Suprapubic skin (tissue), 4 donors: ENCODE measurements at regions not wholly inside any gene's neighbourhood (a gene's known extent, or its start where the extent isn't known, plus 50 kb on each side); places are given as distances from the start of the nearest gene placed in this dataset.

Experiments
- DNase-seq, 2 donors: peaks; one replicate each; pipeline ENCODE4 v3.0.0-alpha.2; 2019; ENCODE audit warnings: low spot score in 2 of 2
- H3K27ac ChIP-seq: fragments of 200-600 bp; sonication (generic); one replicate; pipeline ENCODE4 v1.5.1; 2019
- H3K27me3 ChIP-seq: fragments of 200-600 bp; sonication (generic); one replicate; pipeline ENCODE4 v1.5.1; 2019
- H3K36me3 ChIP-seq: fragments of 200-600 bp; sonication (generic); one replicate; pipeline ENCODE4 v1.5.1; 2019
- H3K4me1 ChIP-seq: fragments of 200-600 bp; sonication (generic); one replicate; pipeline ENCODE4 v1.5.1; 2019
- H3K4me3 ChIP-seq: fragments of 200-600 bp; sonication (generic); one replicate; pipeline ENCODE4 v1.5.1; 2019; ENCODE audit warnings: mild to moderate bottlenecking
- H3K9me3 ChIP-seq: fragments of 200-600 bp; sonication (generic); one replicate; pipeline ENCODE4 v1.5.1; 2019
- CTCF ChIP-seq, 2 donors: fragments of 200-600 bp in 1 of 2; fragments of 450-650 bp in 1 of 2; sonication (generic) in 1 of 2; IDR thresholded peaks; one replicate each; pipeline ENCODE4 v1.5.1; 2016 to 2019; ENCODE audit warnings: antibody characterized with exemption in 2 of 2, mild to moderate bottlenecking in 1 of 2, moderate library complexity in 1 of 2
- EP300 ChIP-seq: sonication (generic); formaldehyde crosslinking; IDR thresholded peaks from one replicate; pipeline ENCODE4 v1.6.1; 2017; ENCODE audit warnings: antibody characterized with exemption
- POLR2A ChIP-seq, 2 donors: fragments of 450-650 bp; IDR thresholded peaks; one replicate each; pipeline ENCODE4 v1.6.1; 2017; ENCODE audit warnings: antibody characterized with exemption in 2 of 2, mild to moderate bottlenecking in 2 of 2, moderate library complexity in 2 of 2
- POLR2AphosphoS5 ChIP-seq, 3 donors: sonication (generic); formaldehyde crosslinking; IDR thresholded peaks; one replicate each; pipeline ENCODE4 v1.6.1; 2017; ENCODE audit warnings: antibody characterized with exemption in 3 of 3
- WGBS: methylation state at CpG from one replicate; pipeline ENCODE4 v1.1.5; 2018; 5-methylcytosine and 5-hydroxymethylcytosine counted together

GRCh38 chr14:34238610-34239009, 223.4 kb downstream of the SPTSSA start:
- 94% methylated on average over 6 of the region's 6 CpGs for WGBS
- Histone ChIP-seq H3K9me3 (no peaks in the 10 kb centered on the region), H3K4me3 (no peak overlapping the region), H3K27me3 (no peaks in the 10 kb centered on the region), H3K4me1 (no peaks in the 10 kb centered on the region), H3K27ac (no peak overlapping the region), H3K36me3 (no peaks in the 10 kb centered on the region)
- TF ChIP-seq CTCF (IDR thresholded peaks at IDR 0.05) (no peak), POLR2AphosphoS5 (IDR thresholded peaks at IDR 0.05) (no peak), EP300 (no peak), POLR2A (IDR thresholded peaks at IDR 0.05) (no peak)
- DNase-seq, result no peak

- no peak overlapping the region for H3K27ac ChIP-seq
- no peak overlapping the region for H3K4me3 ChIP-seq
- 97% methylated on average over 2 of the region's 2 CpGs for WGBS
Measured at GRCh38 chr14:34237677-34238076, 224.4 kb downstream of the SPTSSA start.

GRCh38 chr14:34237081-34237480, 225.0 kb downstream of the SPTSSA start:
- DNase-seq, result no peak
- Histone ChIP-seq H3K27me3 (no peaks in the 10 kb centered on the region), H3K27ac (no peak overlapping the region), H3K4me3 (no peak overlapping the region), H3K9me3 (no peaks in the 10 kb centered on the region), H3K4me1 (no peaks in the 10 kb centered on the region), H3K36me3 (no peaks in the 10 kb centered on the region)
- 84% methylated on average over 1 of the region's 1 CpG for WGBS
- no peak for TF ChIP-seq CTCF (IDR thresholded peaks at IDR 0.05)
- TF ChIP-seq EP300, result no peak
- TF ChIP-seq POLR2A (IDR thresholded peaks at IDR 0.05), result no peak
- no peak for TF ChIP-seq POLR2AphosphoS5 (IDR thresholded peaks at IDR 0.05)

More at GRCh38 chr14:34237677-34238076, 224.4 kb downstream of the SPTSSA start:
- Histone ChIP-seq H3K4me1 (no peaks in the 10 kb centered on the region), H3K27me3 (no peaks in the 10 kb centered on the region), H3K9me3 (no peaks in the 10 kb centered on the region), H3K36me3 (no peaks in the 10 kb centered on the region)
- no peak for DNase-seq
- no peak for TF ChIP-seq EP300
- no peak for TF ChIP-seq POLR2AphosphoS5 (IDR thresholded peaks at IDR 0.05)
- TF ChIP-seq POLR2A (IDR thresholded peaks at IDR 0.05), result no peak
- no peak for TF ChIP-seq CTCF (IDR thresholded peaks at IDR 0.05)

- WGBS, result 59% methylated on average over 5 of the region's 5 CpGs
- TF ChIP-seq CTCF (IDR thresholded peaks at IDR 0.05), result no peak
- TF ChIP-seq EP300, result peak; percentile 29
- H3K36me3 ChIP-seq, result no peaks in the 10 kb centered on the region
- peaks cover 2% of the 10 kb centered on the region for H3K4me1 ChIP-seq
- no peak for DNase-seq
- H3K27ac ChIP-seq, result no peak overlapping the region
- H3K9me3 ChIP-seq, result no peaks in the 10 kb centered on the region
- H3K27me3 ChIP-seq, result no peaks in the 10 kb centered on the region
- H3K4me3 ChIP-seq, result no peak overlapping the region
Measured at GRCh38 chr14:34235643-34236300, 226.3 kb downstream of the SPTSSA start.

GRCh38 chr14:34234258-34234657, 227.8 kb downstream of the SPTSSA start:
- Histone ChIP-seq H3K4me1 (peaks cover 2% of the 10 kb centered on the region), H3K27me3 (no peaks in the 10 kb centered on the region), H3K27ac (no peak overlapping the region), H3K9me3 (no peaks in the 10 kb centered on the region), H3K4me3 (no peak overlapping the region), H3K36me3 (no peaks in the 10 kb centered on the region)
- no peak for TF ChIP-seq EP300
- TF ChIP-seq CTCF (IDR thresholded peaks at IDR 0.05), result no peak
- no peak for TF ChIP-seq POLR2A (IDR thresholded peaks at IDR 0.05)
- TF ChIP-seq POLR2AphosphoS5 (IDR thresholded peaks at IDR 0.05), result no peak
- no peak for DNase-seq
- WGBS, result 78% methylated on average over 2 of the region's 2 CpGs
